Smooth muscle cell (in vitro differentiated cells): ENCODE measurements at regions not wholly inside any gene's neighbourhood (a gene's known extent, or its start where the extent isn't known, plus 50 kb on each side); places are given as distances from the start of the nearest gene placed in this dataset.

Experiments
- DNase-seq: peaks from one replicate; lab custom pipeline; 2025; ENCODE audit not compliant: unreplicated experiment; lab: John Stamatoyannopoulos, UW
- H2AFZ ChIP-seq: fragments of 200-600 bp; sonication (generic); 2 replicates; pipeline ENCODE4 v1.6.0; 2016; ENCODE audit warnings: antibody characterized with exemption, low read depth, mild to moderate bottlenecking
- H3F3A ChIP-seq: fragments of 200-600 bp; sonication (generic); 2 replicates; pipeline ENCODE4 v1.6.0; 2017; ENCODE audit warnings: antibody characterized with exemption, low read depth
- H3K27ac ChIP-seq: fragments of 200-600 bp; sonication (generic); 2 replicates; pipeline ENCODE4 v1.5.1; 2016; ENCODE audit warnings: low read depth, mild to moderate bottlenecking
- H3K27me3 ChIP-seq: fragments of 200-600 bp; sonication (generic); 2 replicates; pipeline ENCODE4 v1.6.1; 2016; ENCODE audit warnings: low read depth, mild to moderate bottlenecking
- H3K36me3 ChIP-seq: fragments of 200-600 bp; sonication (generic); 2 replicates; pipeline ENCODE4 v1.5.1; 2016; ENCODE audit warnings: low read depth
- H3K4me1 ChIP-seq: fragments of 200-600 bp; sonication (generic); 2 replicates; pipeline ENCODE4 v1.5.1; 2016; ENCODE audit warnings: low read depth
- H3K4me2 ChIP-seq: fragments of 200-600 bp; sonication (generic); 2 replicates; pipeline ENCODE4 v1.6.0; 2016; ENCODE audit warnings: mild to moderate bottlenecking
- H3K4me3 ChIP-seq: fragments of 200-600 bp; sonication (generic); 2 replicates; pipeline ENCODE4 v1.5.1; 2016; ENCODE audit warnings: mild to moderate bottlenecking
- H3K79me2 ChIP-seq: fragments of 200-600 bp; sonication (generic); 2 replicates; pipeline ENCODE4 v1.6.0; 2016; ENCODE audit warnings: low read depth, mild to moderate bottlenecking
- H3K9ac ChIP-seq: fragments of 200-600 bp; sonication (generic); 2 replicates; pipeline ENCODE4 v1.6.0; 2016; ENCODE audit warnings: low read depth
- H3K9me3 ChIP-seq: fragments of 200-600 bp; sonication (generic); replicated peaks from 2 replicates; pipeline ENCODE4 v1.5.1; 2016; ENCODE audit warnings: low read depth
- H4K20me1 ChIP-seq: fragments of 200-600 bp; sonication (generic); 2 replicates; pipeline ENCODE4 v1.6.0; 2016; ENCODE audit warnings: low read depth
- CTCF ChIP-seq: fragments of 200-600 bp; sonication (generic); IDR thresholded peaks from 2 replicates; pipeline ENCODE4 v1.5.1; 2017; ENCODE audit warnings: borderline replicate concordance, mild to moderate bottlenecking, antibody characterized with exemption; ENCODE audit not compliant: insufficient read depth, poor library complexity, severe bottlenecking
- WGBS: methylation state at CpG from one replicate; pipeline ENCODE4 v1.1.7; 2016; ENCODE audit warnings: low lambda C conversion rate; 5-methylcytosine and 5-hydroxymethylcytosine counted together

- no peaks in the 10 kb centered on the region for H3K27me3 ChIP-seq
- no peaks in the 10 kb centered on the region for H4K20me1 ChIP-seq
- peak overlapping the region; percentile 90 for H3K27ac ChIP-seq
- H3K4me2 ChIP-seq: peak overlapping the region; percentile 16
- H3K36me3 ChIP-seq: no peaks in the 10 kb centered on the region
- H3K4me3 ChIP-seq: no peak overlapping the region
- no peaks in the 10 kb centered on the region for H3K79me2 ChIP-seq
- no peaks in the 10 kb centered on the region for H3K4me1 ChIP-seq
- H3F3A ChIP-seq: no peaks in the 10 kb centered on the region
- DNase-seq: no peak
- H3K9ac ChIP-seq: no peak overlapping the region
- no peak for TF ChIP-seq CTCF
- 65% methylated on average over 2 of the region's 2 CpGs for WGBS
- no peak overlapping the region for H2AFZ ChIP-seq
- H3K9me3 ChIP-seq: no peaks in the 10 kb centered on the region
Observed at GRCh38 chr4:138954428-138954827, 61.2 kb upstream of the NOCT start.

- TF ChIP-seq CTCF: no peak
- Histone ChIP-seq H3K9me3 (no peaks in the 10 kb centered on the region), H3K27me3 (no peaks in the 10 kb centered on the region), H3K4me3 (no peak overlapping the region), H2AFZ (no peak overlapping the region), H3K27ac (peak overlapping the region; percentile 90), H3K9ac (no peak overlapping the region), H3K4me2 (peak overlapping the region; percentile 16), H3K36me3 (no peaks in the 10 kb centered on the region), H3F3A (no peaks in the 10 kb centered on the region), H3K4me1 (no peaks in the 10 kb centered on the region), H3K79me2 (no peaks in the 10 kb centered on the region), H4K20me1 (no peaks in the 10 kb centered on the region)
- peak; percentile 1 for DNase-seq
- 3% methylated on average over 2 of the region's 2 CpGs for WGBS
Observed at GRCh38 chr4:138953961-138954371, 61.6 kb upstream of the NOCT start.

- peak overlapping the region; percentile 37 for H3K9ac ChIP-seq
- H3K27ac ChIP-seq: peak overlapping the region; percentile 90
- no peak for DNase-seq
- no peak overlapping the region for H3K4me2 ChIP-seq
- no peak for TF ChIP-seq CTCF
- H2AFZ ChIP-seq: no peak overlapping the region
- H3K79me2 ChIP-seq: no peaks in the 10 kb centered on the region
- H4K20me1 ChIP-seq: no peaks in the 10 kb centered on the region
- H3K9me3 ChIP-seq: no peaks in the 10 kb centered on the region
- no peaks in the 10 kb centered on the region for H3K36me3 ChIP-seq
- H3K4me1 ChIP-seq: no peaks in the 10 kb centered on the region
- no peaks in the 10 kb centered on the region for H3K27me3 ChIP-seq
- no peak overlapping the region for H3K4me3 ChIP-seq
- H3F3A ChIP-seq: no peaks in the 10 kb centered on the region
Observed at GRCh38 chr4:138952411-138952810, 63.2 kb upstream of the NOCT start.

- H3K9ac ChIP-seq: no peak overlapping the region
- whole genome bisulfite sequencing: 87% methylated on average over 1 of the region's 1 CpG
- no peak for TF ChIP-seq CTCF
- H3K27me3 ChIP-seq: no peaks in the 10 kb centered on the region
- H3K9me3 ChIP-seq: no peaks in the 10 kb centered on the region
- no peak overlapping the region for H2AFZ ChIP-seq
- H3K27ac ChIP-seq: peak overlapping the region; percentile 90
- no peaks in the 10 kb centered on the region for H3K4me1 ChIP-seq
- no peaks in the 10 kb centered on the region for H3F3A ChIP-seq
- H4K20me1 ChIP-seq: no peaks in the 10 kb centered on the region
- no peaks in the 10 kb centered on the region for H3K79me2 ChIP-seq
- DNase-seq: no peak
- no peaks in the 10 kb centered on the region for H3K36me3 ChIP-seq
- no peak overlapping the region for H3K4me2 ChIP-seq
- no peak overlapping the region for H3K4me3 ChIP-seq
Observed at GRCh38 chr4:138951764-138952163, 63.8 kb upstream of the NOCT start.
